Keratinocyte (primary cell): ENCODE measurements at regions not wholly inside any gene's neighbourhood (a gene's known extent, or its start where the extent isn't known, plus 50 kb on each side); places are given as distances from the start of the nearest gene placed in this dataset.
A peak's percentile ranks its signal among the peaks of the same experiment; 100 is the strongest.

Source experiments
- DNase-seq: peaks from one replicate; pipeline ENCODE4 v3.0.0-alpha.2; 2011; ENCODE audit warnings: low read depth, missing footprints, low spot score
- FAIRE-seq: peaks from 2 replicates; lab custom pipeline; 2011; peaks lifted over from hg19 to GRCh38; lab: Jason Lieb, UNC
- H2AFZ ChIP-seq: 2 replicates; pipeline ENCODE4 v1.6.0; 2012; ENCODE audit warnings: low read length, control low read depth, inconsistent platforms; ENCODE audit not compliant: control insufficient read depth
- H3K27ac ChIP-seq: 2 replicates; pipeline ENCODE4 v1.5.1; 2011; ENCODE audit warnings: low read length; ENCODE audit not compliant: control insufficient read depth, insufficient read depth
- H3K27me3 ChIP-seq: 3 replicates; pipeline ENCODE4 v1.6.0; 2011; ENCODE audit warnings: low read length; ENCODE audit not compliant: control insufficient read depth, insufficient read depth; ENCODE audit errors: extremely low read depth
- H3K36me3 ChIP-seq, 2 experiments: 2 replicates in 1 of 2; 3 replicates in 1 of 2; pipeline ENCODE4 v1.5.1; 2011; ENCODE audit warnings: low read length in 2 of 2, mild to moderate bottlenecking in 1 of 2; ENCODE audit not compliant: control insufficient read depth in 2 of 2, insufficient read depth in 2 of 2; ENCODE audit errors: extremely low read depth in 1 of 2
- H3K4me1 ChIP-seq: 3 replicates; pipeline ENCODE4 v1.5.1; 2011; ENCODE audit warnings: low read length; ENCODE audit not compliant: control insufficient read depth, insufficient read depth; ENCODE audit errors: extremely low read depth
- H3K4me2 ChIP-seq: 3 replicates; pipeline ENCODE4 v1.6.0; 2011; ENCODE audit warnings: low read depth, low read length; ENCODE audit not compliant: control insufficient read depth, insufficient read depth; ENCODE audit errors: extremely low read depth
- H3K4me3 ChIP-seq, 3 experiments: fragments of 200-600 bp in 1 of 3; sonication (generic) in 1 of 3; 2 replicates in 2 of 3; 3 replicates in 1 of 3; pipeline ENCODE4 v1.5.1; 2011 to 2016; ENCODE audit warnings: low read length in 3 of 3, mild to moderate bottlenecking in 3 of 3, control low read depth in 2 of 3, inconsistent platforms in 1 of 3, low read depth in 1 of 3, mixed read lengths in 1 of 3, mixed run types in 1 of 3, moderate library complexity in 1 of 3; ENCODE audit not compliant: control insufficient read depth in 2 of 3, insufficient read depth in 2 of 3; ENCODE audit errors: extremely low read depth in 1 of 3
- H3K79me2 ChIP-seq: 2 replicates; pipeline ENCODE4 v1.6.0; 2012; ENCODE audit warnings: low read length; ENCODE audit not compliant: control insufficient read depth, insufficient read depth
- H3K9ac ChIP-seq: 3 replicates; pipeline ENCODE4 v1.6.0; 2011; ENCODE audit warnings: low read length; ENCODE audit not compliant: control insufficient read depth, insufficient read depth; ENCODE audit errors: extremely low read depth
- H3K9me1 ChIP-seq: 3 replicates; pipeline ENCODE4 v1.6.0; 2011; ENCODE audit warnings: low read length; ENCODE audit not compliant: control insufficient read depth, insufficient read depth; ENCODE audit errors: extremely low read depth
- H3K9me3 ChIP-seq: 2 replicates; pipeline ENCODE4 v1.5.1; 2012; ENCODE audit warnings: low read depth, low read length; ENCODE audit not compliant: control insufficient read depth
- H4K20me1 ChIP-seq: 3 replicates; pipeline ENCODE4 v1.6.0; 2011; ENCODE audit warnings: low read length; ENCODE audit not compliant: control insufficient read depth, insufficient read depth; ENCODE audit errors: extremely low read depth
- EZH2 ChIP-seq: IDR thresholded peaks from one replicate; pipeline ENCODE4 v1.6.1; 2012; ENCODE audit warnings: inconsistent platforms, mild to moderate bottlenecking, low read length, moderate library complexity
- dilution Hi-C: fragments of 300-500 bp; cut with MboI; formaldehyde crosslinking; loops from one replicate; pipeline ENCODE4 v1.7.0; 2020; ENCODE audit warnings: low sequenced_read_pairs; ENCODE audit not compliant: extremely low pct_ligation_motif_present
- TF ChIP-seq, protein P1 (sequence below), 3 experiments: IDR thresholded peaks in 1 of 3; conservative IDR thresholded peaks in 1 of 3; optimal IDR thresholded peaks in 1 of 3; 2 replicates in 2 of 3; 3 replicates in 1 of 3; pipeline versions ENCODE3 to v1.5.1; 2011; ENCODE audit warnings: low read length in 3 of 3, mild to moderate bottlenecking in 3 of 3, moderate library complexity in 2 of 3, control low read depth in 1 of 3, inconsistent platforms in 1 of 3; ENCODE audit not compliant: insufficient read depth in 2 of 3; ENCODE audit errors: extremely low read depth in 1 of 3

DNA sequence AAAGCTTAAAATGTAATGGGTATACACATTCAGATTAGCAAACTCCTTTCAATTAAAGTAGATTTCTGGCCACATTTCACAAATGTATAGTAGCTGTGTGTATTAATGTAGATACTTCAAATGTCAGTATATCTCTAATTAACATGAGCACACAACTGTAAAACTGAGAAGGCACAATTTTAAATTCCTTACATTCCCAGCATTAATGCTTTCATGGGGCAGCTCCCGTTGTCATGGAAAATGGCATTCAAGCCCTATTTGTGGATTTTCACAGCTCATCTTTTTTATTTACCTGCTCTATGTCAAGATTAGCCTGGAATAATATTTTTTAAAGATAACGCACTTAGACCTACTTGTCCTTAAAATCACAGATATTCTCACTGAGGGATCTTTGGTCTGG lies 113.6 kb upstream of the SOX6 start:
- no peak overlapping the region for H2AFZ ChIP-seq
- no peak for FAIRE-seq
- TF ChIP-seq, protein P1, sequence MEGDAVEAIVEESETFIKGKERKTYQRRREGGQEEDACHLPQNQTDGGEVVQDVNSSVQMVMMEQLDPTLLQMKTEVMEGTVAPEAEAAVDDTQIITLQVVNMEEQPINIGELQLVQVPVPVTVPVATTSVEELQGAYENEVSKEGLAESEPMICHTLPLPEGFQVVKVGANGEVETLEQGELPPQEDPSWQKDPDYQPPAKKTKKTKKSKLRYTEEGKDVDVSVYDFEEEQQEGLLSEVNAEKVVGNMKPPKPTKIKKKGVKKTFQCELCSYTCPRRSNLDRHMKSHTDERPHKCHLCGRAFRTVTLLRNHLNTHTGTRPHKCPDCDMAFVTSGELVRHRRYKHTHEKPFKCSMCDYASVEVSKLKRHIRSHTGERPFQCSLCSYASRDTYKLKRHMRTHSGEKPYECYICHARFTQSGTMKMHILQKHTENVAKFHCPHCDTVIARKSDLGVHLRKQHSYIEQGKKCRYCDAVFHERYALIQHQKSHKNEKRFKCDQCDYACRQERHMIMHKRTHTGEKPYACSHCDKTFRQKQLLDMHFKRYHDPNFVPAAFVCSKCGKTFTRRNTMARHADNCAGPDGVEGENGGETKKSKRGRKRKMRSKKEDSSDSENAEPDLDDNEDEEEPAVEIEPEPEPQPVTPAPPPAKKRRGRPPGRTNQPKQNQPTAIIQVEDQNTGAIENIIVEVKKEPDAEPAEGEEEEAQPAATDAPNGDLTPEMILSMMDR (optimal IDR thresholded peaks at IDR 0.05 in 1 of 3, IDR thresholded peaks at IDR 0.05 in 1 of 3, conservative IDR thresholded peaks at IDR 0.05 in 1 of 3; ENCODE audit: extremely low read depth in 1 of 3, insufficient read depth in 2 of 3, low read length in 3 of 3), result no peak
- no peak for TF ChIP-seq EZH2

DNA sequence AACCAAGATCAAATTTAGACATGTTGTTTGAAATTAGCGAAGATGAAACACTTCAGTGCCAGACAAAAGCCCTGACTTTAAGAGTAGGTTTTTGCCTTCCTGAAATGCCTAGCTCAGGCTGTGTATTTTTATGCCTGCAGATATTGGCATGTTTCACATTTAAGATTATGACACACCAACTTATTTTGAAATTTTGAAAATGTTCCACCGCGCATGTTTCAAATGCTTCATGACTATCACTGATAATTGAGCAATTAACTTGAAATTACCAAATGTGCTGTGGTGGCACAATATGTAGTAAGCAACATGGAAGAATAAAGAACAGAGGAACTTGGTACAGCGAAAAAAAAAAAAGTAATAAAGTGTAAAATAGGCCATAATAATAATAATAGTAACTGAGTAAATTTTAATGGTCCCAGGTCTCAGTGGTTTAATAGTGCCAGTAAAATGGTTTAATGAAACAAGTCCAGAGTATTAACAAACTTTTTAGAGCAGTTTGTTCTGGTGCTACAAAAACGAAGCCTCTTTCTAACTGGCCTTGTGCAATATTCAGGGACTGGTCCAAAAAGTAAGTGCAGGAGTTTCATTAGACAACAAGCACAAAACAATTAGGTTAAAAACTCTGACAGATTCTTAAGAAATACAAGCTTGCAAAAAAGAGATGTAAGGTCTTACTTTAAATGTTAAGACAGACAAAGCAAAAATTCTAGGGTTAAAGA lies 112.5 kb upstream of the SOX6 start:
- H3K9me1 ChIP-seq, result no peaks in the 10 kb centered on the region
- no peak overlapping the region for H2AFZ ChIP-seq
- dilution Hi-C loops, result no loop called here
- FAIRE-seq (no peak), DNase-seq (no peak)
- H3K27ac ChIP-seq, result no peak overlapping the region
- no peaks in the 10 kb centered on the region for H3K79me2 ChIP-seq
- peak overlapping the region; percentile 26 for H3K4me2 ChIP-seq
- TF ChIP-seq EZH2, result no peak
- TF ChIP-seq, protein P1 (optimal IDR thresholded peaks at IDR 0.05 in 1 of 3, IDR thresholded peaks at IDR 0.05 in 1 of 3, conservative IDR thresholded peaks at IDR 0.05 in 1 of 3; ENCODE audit: extremely low read depth in 1 of 3, insufficient read depth in 2 of 3, low read length in 3 of 3), result no peak
- no peaks in the 10 kb centered on the region for H3K4me1 ChIP-seq
- no peaks in the 10 kb centered on the region for H3K36me3 ChIP-seq
- H4K20me1 ChIP-seq, result no peaks in the 10 kb centered on the region
- no peak overlapping the region for H3K9ac ChIP-seq
- H3K27me3 ChIP-seq, result no peaks in the 10 kb centered on the region
- no peak overlapping the region for H3K4me3 ChIP-seq
- no peaks in the 10 kb centered on the region for H3K9me3 ChIP-seq

More for the DNA sequence above, 113.6 kb upstream of the SOX6 start:
- no peak overlapping the region for H3K4me2 ChIP-seq
- no peak for DNase-seq
- H3K4me3 ChIP-seq, result no peak overlapping the region
- dilution Hi-C loops, result no loop called here
- no peak overlapping the region for H3K27ac ChIP-seq
- no peaks in the 10 kb centered on the region for H4K20me1 ChIP-seq
- no peak overlapping the region for H3K9ac ChIP-seq
- H3K9me1 ChIP-seq, result no peaks in the 10 kb centered on the region
- no peaks in the 10 kb centered on the region for H3K27me3 ChIP-seq
- H3K36me3 ChIP-seq, result no peaks in the 10 kb centered on the region
- H3K9me3 ChIP-seq, result no peaks in the 10 kb centered on the region
- H3K4me1 ChIP-seq, result no peaks in the 10 kb centered on the region
- H3K79me2 ChIP-seq, result no peaks in the 10 kb centered on the region
